GM12878 (cell line): ENCODE measurements at regions not wholly inside any gene's neighbourhood (a gene's known extent, or its start where the extent isn't known, plus 50 kb on each side); places are given as distances from the start of the nearest gene placed in this dataset.

Experiments
- ATAC-seq: fragments of 200-7000 bp; cut with Tn5 transposase; 3 replicates; pipeline ENCODE4 v1.9.1; 2020; ENCODE audit warnings: mild to moderate bottlenecking, moderate library complexity
- BruUV-seq: library from RNA; stranded (reverse); fragments of 400-500 nt; replicated peaks from 2 replicates; lab custom pipeline; 2021; lab: Mats Ljungman, UMichigan
- CTCF ChIA-PET: fragments of 300-600 bp; sonication (Branson Sonifier 250); formaldehyde crosslinking; extraction: SDS; loops from one replicate; lab custom pipeline; 2021; ENCODE audit warnings: inconsistent platforms; lab: Yijun Ruan, JAX
- POLR2A ChIA-PET: fragments of 350-600 bp; formaldehyde crosslinking; extraction: SDS; loops from one replicate; lab custom pipeline; 2021; ENCODE audit warnings: inconsistent platforms; lab: Charles Lee
- RAD21 ChIA-PET: fragments of 300-600 bp; sonication (Branson Sonifier 250); formaldehyde crosslinking; loops from one replicate; lab custom pipeline; 2023; ENCODE audit warnings: antibody characterized with exemption; ENCODE audit not compliant: unreplicated experiment; lab: Charles Lee
- SMC1A ChIA-PET: fragments of 300-600 bp; sonication (Branson Sonifier 250); formaldehyde crosslinking; loops from one replicate; lab custom pipeline; 2023; ENCODE audit not compliant: unreplicated experiment, uncharacterized antibody; lab: Charles Lee
- DNase-seq: peaks from one replicate; pipeline ENCODE4 v3.0.0-alpha.2; 2011; ENCODE audit warnings: low read depth, low spot score
- FAIRE-seq: peaks from 3 replicates; lab custom pipeline; 2011; peaks lifted over from hg19 to GRCh38; lab: Jason Lieb, UNC
- H2AFZ ChIP-seq: 2 replicates; pipeline ENCODE4 v1.6.0; 2011; ENCODE audit warnings: low read depth, low read length, control low read depth; ENCODE audit not compliant: control insufficient read depth
- H3K27ac ChIP-seq: 2 replicates; pipeline ENCODE4 v1.5.1; 2011; ENCODE audit warnings: control low read depth; ENCODE audit not compliant: control insufficient read depth, insufficient read depth
- H3K27me3 ChIP-seq, 2 experiments: replicated peaks in 1 of 2; 2 replicates each; pipeline versions ENCODE4 v1.6.0 to v1.6.1; 2011; ENCODE audit warnings: low read length in 1 of 2; ENCODE audit not compliant: control insufficient read depth in 2 of 2, insufficient read depth in 2 of 2
- H3K36me3 ChIP-seq, 2 experiments: 2 replicates each; pipeline ENCODE4 v1.5.1; 2011; ENCODE audit warnings: low read length in 1 of 2; ENCODE audit not compliant: control insufficient read depth in 2 of 2, insufficient read depth in 2 of 2
- H3K4me1 ChIP-seq: 2 replicates; pipeline ENCODE4 v1.6.1; 2011; ENCODE audit warnings: mild to moderate bottlenecking, low read length, moderate library complexity, mixed read lengths; ENCODE audit not compliant: control insufficient read depth, insufficient read depth
- H3K4me2 ChIP-seq: 2 replicates; pipeline ENCODE4 v1.6.0; 2011; ENCODE audit warnings: control low read depth; ENCODE audit not compliant: control insufficient read depth, insufficient read depth
- H3K4me3 ChIP-seq: fragments of 200-600 bp; sonication (generic); 2 replicates; pipeline ENCODE4 v1.5.1; 2016
- H3K79me2 ChIP-seq: 2 replicates; pipeline ENCODE4 v1.6.0; 2011; ENCODE audit warnings: low read length; ENCODE audit not compliant: control insufficient read depth, insufficient read depth
- H3K9ac ChIP-seq: 2 replicates; pipeline ENCODE4 v1.8.0; 2011; ENCODE audit warnings: low read length, control low read depth, mixed read lengths; ENCODE audit not compliant: control insufficient read depth, insufficient read depth
- H3K9me3 ChIP-seq: replicated peaks from 3 replicates; pipeline ENCODE4 v1.5.1; 2011; ENCODE audit warnings: mild to moderate bottlenecking, low read length; ENCODE audit not compliant: control insufficient read depth, insufficient read depth
- H4K20me1 ChIP-seq: 2 replicates; pipeline ENCODE4 v1.6.0; 2011; ENCODE audit not compliant: control insufficient read depth, insufficient read depth
- CHD4 ChIP-seq: fragments of 200-600 bp; sonication (generic); IDR thresholded peaks from 2 replicates; pipeline ENCODE4 v1.6.1; 2016; ENCODE audit warnings: mild to moderate bottlenecking
- ELK1 ChIP-seq: IDR thresholded peaks from 2 replicates; pipeline ENCODE4 v1.6.1; 2012; ENCODE audit warnings: low read depth, low read length, improper control_type of control experiment
- KAT2A ChIP-seq: conservative IDR thresholded peaks from 2 replicates; pipeline ENCODE4 v1.6.1; 2011; ENCODE audit warnings: low read depth, low read length; ENCODE audit not compliant: control insufficient read depth
- MEF2A ChIP-seq: IDR thresholded peaks from 2 replicates; pipeline ENCODE4 v1.6.1; 2011; ENCODE audit warnings: low read depth, mild to moderate bottlenecking, low read length, moderate library complexity; ENCODE audit not compliant: insufficient read depth
- RUNX3 ChIP-seq: IDR thresholded peaks from 2 replicates; pipeline ENCODE4 v1.6.1; 2012; ENCODE audit warnings: low read length, inconsistent platforms
- TARDBP ChIP-seq: IDR thresholded peaks from 2 replicates; pipeline ENCODE4 v1.6.1; 2016; ENCODE audit warnings: borderline replicate concordance
- WRNIP1 ChIP-seq: IDR thresholded peaks from 2 replicates; pipeline ENCODE4 v1.6.1; 2011; ENCODE audit warnings: low read depth, low read length, improper control_type of control experiment, borderline replicate concordance
- YY1 ChIP-seq: IDR thresholded peaks from 2 replicates; pipeline ENCODE4 v1.6.1; 2011; ENCODE audit warnings: low read depth, mild to moderate bottlenecking, low read length
- WGBS: methylation state at CpG from one replicate; pipeline ENCODE4 v1.1.6; 2016; ENCODE audit warnings: low lambda C conversion rate; ENCODE audit not compliant: insufficient replicate concordance, insufficient coverage; ENCODE audit errors: missing lambda C conversion rate; 5-methylcytosine and 5-hydroxymethylcytosine counted together
- in situ Hi-C: fragments of 300-500 bp; cut with MboI; formaldehyde crosslinking; loops from 9 replicates; pipeline ENCODE4 v1.14.3; 2018; ENCODE audit warnings: mixed read lengths
- intact Hi-C: fragments of 100-400 bp; cut with micrococcal nuclease; formaldehyde crosslinking; loops from one replicate; pipeline ENCODE4 v1.14.2; 2022; ENCODE audit not compliant: unreplicated experiment
- TF ChIP-seq, protein P1 (sequence below): IDR thresholded peaks from 2 replicates; pipeline ENCODE4 v1.6.1; 2012; ENCODE audit warnings: mild to moderate bottlenecking, low read depth, low read length

- DNase-seq = no peak
- POLR2A ChIA-PET = no interaction called here
- Histone ChIP-seq H2AFZ (no peak overlapping the region), H3K4me3 (no peak overlapping the region), H3K4me2 (no peak overlapping the region), H3K27ac (no peak overlapping the region), H4K20me1 (no peaks in the 10 kb centered on the region), H3K4me1 (no peaks in the 10 kb centered on the region), H3K9me3 (no peaks in the 10 kb centered on the region), H3K79me2 (no peaks in the 10 kb centered on the region), H3K36me3 (no peaks in the 10 kb centered on the region), H3K9ac (no peak overlapping the region), H3K27me3 (no peaks in the 10 kb centered on the region)
- WGBS = 22% methylated on average over 1 of the region's 1 CpG
- CTCF ChIA-PET = no interaction called here
- ATAC-seq = no peak
- in situ Hi-C loops (no loop called here), intact Hi-C loops (no loop called here)
- BruUV-seq = no TSS peak
- no peak for FAIRE-seq
- TF ChIP-seq YY1 (no peak), KAT2A (no peak), WRNIP1 (no peak), MEF2A (no peak), RUNX3 (no peak), CHD4 (no peak), ELK1 (no peak), TARDBP (no peak)
- TF ChIP-seq, protein P1, sequence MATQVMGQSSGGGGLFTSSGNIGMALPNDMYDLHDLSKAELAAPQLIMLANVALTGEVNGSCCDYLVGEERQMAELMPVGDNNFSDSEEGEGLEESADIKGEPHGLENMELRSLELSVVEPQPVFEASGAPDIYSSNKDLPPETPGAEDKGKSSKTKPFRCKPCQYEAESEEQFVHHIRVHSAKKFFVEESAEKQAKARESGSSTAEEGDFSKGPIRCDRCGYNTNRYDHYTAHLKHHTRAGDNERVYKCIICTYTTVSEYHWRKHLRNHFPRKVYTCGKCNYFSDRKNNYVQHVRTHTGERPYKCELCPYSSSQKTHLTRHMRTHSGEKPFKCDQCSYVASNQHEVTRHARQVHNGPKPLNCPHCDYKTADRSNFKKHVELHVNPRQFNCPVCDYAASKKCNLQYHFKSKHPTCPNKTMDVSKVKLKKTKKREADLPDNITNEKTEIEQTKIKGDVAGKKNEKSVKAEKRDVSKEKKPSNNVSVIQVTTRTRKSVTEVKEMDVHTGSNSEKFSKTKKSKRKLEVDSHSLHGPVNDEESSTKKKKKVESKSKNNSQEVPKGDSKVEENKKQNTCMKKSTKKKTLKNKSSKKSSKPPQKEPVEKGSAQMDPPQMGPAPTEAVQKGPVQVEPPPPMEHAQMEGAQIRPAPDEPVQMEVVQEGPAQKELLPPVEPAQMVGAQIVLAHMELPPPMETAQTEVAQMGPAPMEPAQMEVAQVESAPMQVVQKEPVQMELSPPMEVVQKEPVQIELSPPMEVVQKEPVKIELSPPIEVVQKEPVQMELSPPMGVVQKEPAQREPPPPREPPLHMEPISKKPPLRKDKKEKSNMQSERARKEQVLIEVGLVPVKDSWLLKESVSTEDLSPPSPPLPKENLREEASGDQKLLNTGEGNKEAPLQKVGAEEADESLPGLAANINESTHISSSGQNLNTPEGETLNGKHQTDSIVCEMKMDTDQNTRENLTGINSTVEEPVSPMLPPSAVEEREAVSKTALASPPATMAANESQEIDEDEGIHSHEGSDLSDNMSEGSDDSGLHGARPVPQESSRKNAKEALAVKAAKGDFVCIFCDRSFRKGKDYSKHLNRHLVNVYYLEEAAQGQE = no peak
- RAD21 ChIA-PET = no interaction called here
- SMC1A ChIA-PET = no interaction called here
These were observed 647.4 kb downstream of the XPNPEP1 start for GRCh38 chr10:109275960-109276359.
